Pons (tissue), 1 donor: ENCODE measurements at regions not wholly inside any gene's neighbourhood (a gene's known extent, or its start where the extent isn't known, plus 50 kb on each side); places are given as distances from the start of the nearest gene placed in this dataset.
A peak's percentile ranks its signal among the peaks of the same experiment; 100 is the strongest.

Experiments
- DNase-seq: peaks from one replicate; pipeline ENCODE4 v3.0.0-alpha.2; 2016; ENCODE audit warnings: low spot score

- DNase-seq, result no peak
Measured at GRCh38 chr12:118751355-118751754, 230.0 kb upstream of the SRRM4 start.

DNA sequence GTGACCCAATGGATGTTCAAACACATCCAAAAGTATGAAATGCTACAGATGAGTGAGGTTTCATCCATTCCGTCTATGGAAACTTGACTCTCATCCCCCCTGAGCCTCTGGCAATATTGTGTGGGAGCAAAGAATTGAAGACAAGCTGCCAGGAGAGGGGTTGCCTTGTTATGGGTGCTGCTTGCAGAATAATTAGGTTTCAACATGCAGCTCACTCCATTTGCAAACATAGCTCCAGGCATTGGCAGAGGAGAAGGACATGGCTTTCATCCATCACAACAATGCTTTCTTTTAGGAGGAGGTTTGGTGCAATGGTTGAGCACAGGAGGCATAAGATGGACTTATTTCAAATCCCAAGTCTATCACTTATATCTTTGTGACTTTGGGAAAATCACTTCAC, 220.7 kb upstream of the SRRM4 start:
- peak; percentile 40 for DNase-seq

DNA sequence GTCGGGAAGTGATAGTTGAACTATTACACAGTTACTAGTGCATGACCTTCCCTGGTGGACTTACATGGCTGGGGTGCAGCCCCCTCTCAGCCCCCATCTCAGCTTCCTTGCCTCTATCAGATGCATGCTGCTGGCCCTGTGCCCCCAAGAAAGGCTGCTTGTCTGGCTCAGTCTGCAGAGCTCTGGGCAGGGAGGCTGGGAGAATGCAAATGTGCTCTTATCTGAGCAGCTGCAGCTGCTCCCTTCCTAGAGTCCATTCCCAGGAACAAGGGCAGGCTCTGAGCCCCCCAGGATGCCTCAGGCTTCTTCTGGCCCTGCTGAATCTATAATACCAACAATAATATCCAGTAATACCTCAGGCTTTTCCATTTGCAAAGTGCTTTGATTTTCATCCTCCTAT, 218.1 kb upstream of the SRRM4 start:
- peak; percentile 9 for DNase-seq

- peak; percentile 19 for DNase-seq
Measured at GRCh38 chr12:118773956-118774723, 207.2 kb upstream of the SRRM4 start.

- no peak for DNase-seq
Measured at GRCh38 chr12:118777504-118777903, 203.8 kb upstream of the SRRM4 start.

- DNase-seq, result no peak
Measured at GRCh38 chr12:118778077-118778476, 203.3 kb upstream of the SRRM4 start.

- DNase-seq, result no peak
Measured at GRCh38 chr12:118780939-118781338, 200.4 kb upstream of the SRRM4 start.

- DNase-seq, result no peak
Measured at GRCh38 chr12:118781692-118782091, 199.6 kb upstream of the SRRM4 start.

DNA sequence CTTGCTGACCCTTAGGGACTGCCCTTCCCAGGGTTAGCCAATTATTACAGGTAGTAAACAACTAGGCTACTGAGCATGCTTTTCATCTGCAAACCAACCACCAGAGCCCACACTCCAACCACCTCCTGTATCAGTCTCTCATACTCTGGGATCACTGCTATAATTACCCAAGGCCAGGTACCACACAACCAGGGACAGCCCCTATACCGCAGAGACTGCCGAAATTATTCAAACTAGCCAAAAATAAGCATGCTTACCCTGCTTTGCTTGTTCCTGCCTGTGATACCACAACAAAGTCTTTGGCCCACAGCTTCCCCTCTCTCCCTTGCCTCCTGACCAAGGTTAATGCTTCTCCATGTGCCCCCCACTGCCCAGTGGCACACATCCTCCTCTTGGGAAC, 197.6 kb upstream of the SRRM4 start:
- DNase-seq, result no peak

GRCh38 chr12:118790578-118790977, 190.8 kb upstream of the SRRM4 start:
- no peak for DNase-seq

DNA sequence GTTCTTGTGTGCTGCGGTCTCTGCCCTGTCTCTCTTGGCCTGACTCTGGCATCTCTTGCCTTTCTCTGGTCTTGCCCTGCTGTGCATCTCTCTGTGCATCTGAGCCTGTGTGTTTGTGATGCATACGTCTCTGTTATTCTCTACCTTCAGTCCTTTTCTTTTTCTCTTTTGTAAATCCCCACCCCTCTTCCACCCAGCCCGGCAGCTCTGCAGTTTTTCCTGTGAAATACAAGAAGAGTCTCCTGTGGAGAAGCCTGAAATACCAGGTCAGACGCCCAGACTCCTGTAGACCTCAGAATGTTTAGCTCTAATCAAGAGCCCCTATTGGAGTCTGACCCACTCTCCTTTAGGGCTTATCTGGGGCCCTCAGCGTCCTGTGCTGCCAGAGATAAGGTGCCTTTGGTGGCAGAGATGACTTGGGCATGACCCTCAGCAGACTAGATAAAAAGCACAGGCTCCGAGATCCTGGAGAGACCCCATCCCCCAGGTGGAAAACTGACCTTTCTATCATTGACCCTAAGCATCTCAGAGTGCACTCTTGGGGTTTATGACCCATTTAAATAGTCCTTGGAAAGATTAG, 167.5 kb upstream of the SRRM4 start:
- DNase-seq, result no peak

DNA sequence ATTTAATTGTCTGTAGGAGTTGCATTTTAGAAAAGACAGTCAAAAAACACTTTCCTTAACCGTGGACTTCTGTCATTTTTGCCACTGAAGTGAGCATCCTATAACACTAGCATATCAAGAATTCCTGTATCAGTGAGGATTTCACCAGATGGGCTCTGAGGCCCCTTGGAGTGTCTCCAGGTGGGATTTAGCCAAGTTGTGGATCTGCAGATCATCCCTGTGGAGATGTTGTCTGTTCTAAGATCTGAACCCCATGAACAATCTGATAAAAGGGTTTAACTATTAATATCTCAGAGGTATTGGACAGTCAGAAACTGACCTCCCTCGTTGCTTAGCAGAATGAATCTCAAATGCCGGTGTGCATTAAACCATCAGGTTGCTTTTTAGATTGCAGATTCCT, 165.0 kb upstream of the SRRM4 start:
- DNase-seq, result no peak

DNA sequence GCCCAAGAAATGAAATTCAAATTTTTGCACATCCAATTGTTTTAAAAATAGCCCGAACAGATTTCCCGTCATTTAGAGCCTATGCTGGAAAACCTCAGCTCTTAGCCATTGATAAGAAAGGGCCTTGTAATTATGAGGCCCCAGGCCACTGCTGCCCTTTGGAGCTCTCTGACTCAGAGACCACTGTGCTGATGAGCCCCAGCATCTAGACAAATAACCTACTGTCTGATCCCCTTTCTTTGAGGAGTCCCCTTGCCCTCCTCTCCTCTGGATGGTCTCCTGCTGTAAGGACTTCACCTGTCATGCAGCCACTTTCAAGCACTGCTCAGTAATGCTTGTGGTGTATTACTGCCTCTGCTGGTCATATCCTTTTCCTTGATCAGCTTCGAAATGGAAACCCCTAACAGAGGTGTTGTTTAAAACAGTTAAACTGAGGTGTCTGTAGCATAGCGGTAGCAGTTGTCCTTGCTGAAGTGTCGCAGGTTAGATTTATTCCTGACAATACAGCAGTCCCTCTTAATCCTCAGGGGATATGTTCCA, 159.9 kb upstream of the SRRM4 start:
- no peak for DNase-seq

GRCh38 chr12:118822512-118822911, 158.8 kb upstream of the SRRM4 start:
- DNase-seq, result no peak

DNA sequence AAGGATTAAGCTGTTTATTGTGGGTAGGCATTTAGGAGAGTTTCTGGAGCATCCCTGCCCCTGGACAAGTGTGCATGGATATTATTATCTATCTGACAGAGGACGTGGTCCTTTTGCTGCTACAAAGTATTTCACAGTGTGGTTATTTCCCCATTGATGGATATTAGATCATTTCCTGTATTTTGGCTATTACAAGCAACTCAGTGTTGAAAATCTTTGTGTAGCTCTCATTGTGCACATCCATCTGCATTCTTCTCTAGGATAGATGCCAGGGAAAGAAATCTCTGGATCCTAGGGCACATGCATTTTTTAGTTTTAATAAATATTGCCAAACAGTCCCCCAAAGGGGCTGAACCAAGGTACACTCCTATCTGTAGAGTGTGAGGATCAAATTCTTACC, 154.3 kb upstream of the SRRM4 start:
- peak; percentile 73 for DNase-seq

GRCh38 chr12:118827606-118828005, 153.7 kb upstream of the SRRM4 start:
- peak; percentile 39 for DNase-seq

GRCh38 chr12:118830296-118830695, 151.0 kb upstream of the SRRM4 start:
- no peak for DNase-seq

DNA sequence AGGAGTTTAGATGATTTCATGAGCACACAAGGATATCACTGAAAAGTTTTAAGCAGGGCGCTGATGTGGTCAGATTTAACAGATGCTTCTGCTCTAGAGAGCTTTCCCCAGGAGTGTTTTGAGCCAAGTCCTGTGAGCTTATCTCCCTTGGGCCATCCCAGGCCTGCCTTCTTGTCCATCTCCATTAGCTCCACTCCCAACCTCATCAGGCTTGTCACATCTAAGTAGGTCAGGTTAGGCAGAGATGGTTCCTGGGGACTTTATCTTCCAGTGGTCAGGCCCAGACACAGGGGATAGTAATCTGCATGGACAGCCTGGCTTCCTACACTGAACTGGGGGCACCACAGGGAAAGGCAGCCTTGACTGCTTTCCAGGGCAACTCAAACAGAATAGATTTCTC, 145.4 kb upstream of the SRRM4 start:
- DNase-seq, result no peak

DNA sequence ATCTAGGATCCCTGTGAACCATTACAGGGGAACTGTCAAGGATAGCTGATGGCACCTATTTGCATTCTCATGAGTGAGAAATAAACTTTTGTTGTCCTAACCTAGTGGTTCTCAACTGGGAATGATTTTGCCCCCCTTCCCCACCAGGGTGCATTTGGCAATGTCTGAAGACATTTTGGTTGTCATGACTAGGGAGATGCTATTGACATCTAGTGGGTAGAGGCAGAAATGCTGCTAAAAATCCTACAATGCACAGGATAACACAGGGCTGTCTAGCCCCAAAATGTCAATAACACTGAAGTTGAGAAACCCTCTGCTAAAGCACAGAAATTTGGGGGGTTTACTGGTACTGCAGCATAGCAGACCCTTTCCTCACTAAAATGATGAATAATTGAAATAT, 140.9 kb upstream of the SRRM4 start:
- DNase-seq, result no peak

- DNase-seq, result no peak
Measured at GRCh38 chr12:118840878-118841277, 140.5 kb upstream of the SRRM4 start.

GRCh38 chr12:118841588-118841987, 139.8 kb upstream of the SRRM4 start:
- no peak for DNase-seq

DNA sequence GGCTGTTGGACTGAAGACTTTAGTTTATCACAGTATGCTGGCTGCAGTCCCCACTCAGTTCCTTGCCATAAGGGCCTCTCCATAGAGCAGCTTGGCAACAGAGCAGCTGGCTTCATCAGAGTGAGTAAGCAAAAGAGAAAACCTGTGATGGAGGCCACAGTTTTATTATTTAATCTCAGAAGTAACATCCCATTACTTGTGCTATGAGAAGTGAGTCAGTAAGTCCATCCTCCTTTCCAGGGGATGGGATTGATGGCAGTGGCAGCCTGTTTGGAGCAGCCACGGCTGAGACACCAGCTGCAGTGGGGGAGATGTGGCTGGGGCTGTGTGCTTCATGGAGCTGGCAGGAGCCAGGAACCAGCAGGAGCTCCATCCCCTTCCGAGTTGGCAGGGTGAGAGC, 138.5 kb upstream of the SRRM4 start:
- DNase-seq, result peak; percentile 19

GRCh38 chr12:118846416-118846815, 134.9 kb upstream of the SRRM4 start:
- DNase-seq, result no peak
